SK-N-SH treated with all-trans-retinoic acid at 6 μM for 48 hours (cell line): ENCODE measurements at regions not wholly inside any gene's neighbourhood (a gene's known extent, or its start where the extent isn't known, plus 50 kb on each side); places are given as distances from the start of the nearest gene placed in this dataset.

Source experiments
- ATAC-seq: fragments of 200-7000 bp; cut with Tn5 transposase; 3 replicates; pipeline ENCODE4 v1.9.1; 2020; ENCODE audit warnings: mild to moderate bottlenecking, moderate library complexity
- ARNTL ChIP-seq: fragments of 450-650 bp; formaldehyde crosslinking; IDR thresholded peaks from 2 replicates; pipeline ENCODE4 v1.5.0; 2020; ENCODE audit warnings: low read depth, mild to moderate bottlenecking, moderate library complexity, borderline replicate concordance
- BACH2 ChIP-seq: fragments of 250-450 bp; sonication (Bioruptor Pico); IDR thresholded peaks from 2 replicates; pipeline ENCODE4 v1.9.0; 2021; ENCODE audit warnings: mild to moderate bottlenecking, borderline replicate concordance
- CSDC2 ChIP-seq: fragments of 250-450 bp; sonication (Bioruptor Pico); IDR thresholded peaks from 2 replicates; pipeline ENCODE4 v1.5.0; 2020; ENCODE audit warnings: mild to moderate bottlenecking, moderate library complexity
- ESRRG ChIP-seq: fragments of 250-450 bp; sonication (Bioruptor Pico); IDR thresholded peaks from 2 replicates; pipeline ENCODE4 v1.6.1; 2021; ENCODE audit warnings: mild to moderate bottlenecking
- GLIS3 ChIP-seq: fragments of 250-450 bp; sonication (Bioruptor Pico); IDR thresholded peaks from 2 replicates; pipeline ENCODE4 v1.5.0; 2020; ENCODE audit warnings: mild to moderate bottlenecking, moderate library complexity
- ISL1 ChIP-seq: fragments of 250-450 bp; sonication (Bioruptor Pico); IDR thresholded peaks from 2 replicates; pipeline ENCODE4 v2.1.2; 2022; ENCODE audit warnings: mild to moderate bottlenecking, moderate library complexity
- OSR1 ChIP-seq: fragments of 250-450 bp; sonication (Bioruptor Pico); IDR thresholded peaks from 2 replicates; pipeline ENCODE4 v1.8.0; 2022; ENCODE audit warnings: moderate library complexity, mild to moderate bottlenecking, inconsistent platforms
- RARB ChIP-seq: fragments of 250-450 bp; sonication (Bioruptor Pico); IDR thresholded peaks from 2 replicates; pipeline ENCODE4 v1.8.0; 2021; ENCODE audit warnings: mild to moderate bottlenecking, moderate library complexity
- SNAI2 ChIP-seq: fragments of 250-450 bp; sonication (Bioruptor Pico); IDR thresholded peaks from 2 replicates; pipeline ENCODE4 v1.5.0; 2020; ENCODE audit warnings: mild to moderate bottlenecking, moderate library complexity
- TOX ChIP-seq: fragments of 250-450 bp; sonication (Bioruptor Pico); IDR thresholded peaks from 2 replicates; pipeline ENCODE4 v1.8.0; 2021; ENCODE audit warnings: mild to moderate bottlenecking, moderate library complexity, borderline replicate concordance
- ZC3H10 ChIP-seq: fragments of 250-450 bp; sonication (Bioruptor Pico); IDR thresholded peaks from 2 replicates; pipeline ENCODE4 v1.5.1; 2021; ENCODE audit warnings: mild to moderate bottlenecking, moderate library complexity
- ZFP30 ChIP-seq: fragments of 450-650 bp; formaldehyde crosslinking; IDR thresholded peaks from 2 replicates; pipeline ENCODE4 v1.5.0; 2022; ENCODE audit warnings: mild to moderate bottlenecking, moderate library complexity
- ZNF565 ChIP-seq: fragments of 450-650 bp; formaldehyde crosslinking; conservative IDR thresholded peaks from 2 replicates; pipeline ENCODE4 v1.5.0; 2020; ENCODE audit warnings: low read depth, mild to moderate bottlenecking, moderate library complexity
- ZNF70 ChIP-seq: fragments of 450-650 bp; formaldehyde crosslinking; IDR thresholded peaks from 2 replicates; pipeline ENCODE4 v1.5.0; 2020; ENCODE audit warnings: mild to moderate bottlenecking, moderate library complexity
- ZNF8 ChIP-seq: fragments of 450-650 bp; formaldehyde crosslinking; IDR thresholded peaks from 2 replicates; pipeline ENCODE4 v1.5.0; 2020; ENCODE audit warnings: mild to moderate bottlenecking, moderate library complexity
- TF ChIP-seq, protein P1 (sequence below): fragments of 250-450 bp; sonication (Bioruptor Pico); IDR thresholded peaks from 2 replicates; pipeline ENCODE4 v1.5.1; 2020; ENCODE audit warnings: low read depth, mild to moderate bottlenecking, moderate library complexity
- TF ChIP-seq, protein P2 (sequence below): fragments of 250-450 bp; sonication (Bioruptor Pico); IDR thresholded peaks from 2 replicates; pipeline ENCODE4 v1.8.0; 2021; ENCODE audit warnings: low read depth, mild to moderate bottlenecking, moderate library complexity, borderline replicate concordance
- TF ChIP-seq, protein P3 (sequence below): fragments of 250-450 bp; sonication (Bioruptor Pico); IDR thresholded peaks from 2 replicates; pipeline ENCODE4 v1.8.0; 2020; ENCODE audit warnings: mild to moderate bottlenecking, moderate library complexity, borderline replicate concordance
- TF ChIP-seq, protein P4 (sequence below): fragments of 250-450 bp; sonication (Bioruptor Pico); IDR thresholded peaks from 2 replicates; pipeline ENCODE4 v1.5.0; 2020; ENCODE audit warnings: mild to moderate bottlenecking, moderate library complexity
- TF ChIP-seq, protein P5 (sequence below): fragments of 250-450 bp; sonication (Bioruptor Pico); IDR thresholded peaks from 2 replicates; pipeline ENCODE4 v1.5.1; 2021; ENCODE audit warnings: mild to moderate bottlenecking, moderate library complexity

DNA sequence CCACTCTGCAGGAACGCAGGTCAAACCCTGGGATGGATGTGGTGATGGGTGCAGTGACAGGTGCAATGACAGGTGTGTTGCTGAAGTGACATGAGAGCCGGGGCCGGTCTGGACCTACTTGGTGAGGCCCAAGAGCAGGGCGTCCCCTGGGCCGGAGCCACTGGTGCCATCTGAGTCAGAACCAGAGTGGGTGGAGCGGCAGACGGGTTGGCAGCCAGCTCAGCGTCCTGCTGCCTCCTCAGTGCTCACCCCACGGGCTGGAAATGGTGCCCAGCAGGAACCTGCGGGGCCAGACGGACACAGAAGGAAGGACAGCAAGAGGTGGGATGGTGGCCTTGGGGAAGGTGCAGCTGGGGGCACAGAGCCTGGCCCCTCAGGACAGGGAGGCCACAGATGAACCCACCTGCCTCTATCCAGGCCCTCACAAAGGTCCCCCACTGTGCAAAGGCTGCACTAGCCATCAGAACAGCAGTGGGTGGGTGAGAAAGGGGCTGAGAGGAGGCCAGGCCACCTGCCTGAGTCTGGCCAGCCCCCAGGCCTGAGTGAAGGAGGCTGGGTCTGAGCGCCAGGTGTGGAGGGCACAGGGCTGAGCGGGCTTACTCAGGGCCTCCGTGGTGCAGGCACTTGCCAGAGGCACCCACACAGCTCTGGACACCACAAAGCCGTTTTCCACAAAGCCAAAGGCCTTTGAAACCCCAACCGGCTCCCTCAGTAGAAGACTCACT is 129.0 kb upstream of the PPP2R2D start:
- no peak for ATAC-seq
- TF ChIP-seq RARB (CRISPR knock-in tag) (no peak), ZNF8 (no peak), ZFP30 (CRISPR knock-in tag) (no peak), TOX (CRISPR knock-in tag) (no peak), SNAI2 (no peak), ZNF70 (CRISPR knock-in tag) (no peak), ARNTL (CRISPR knock-in tag) (no peak), CSDC2 (no peak), BACH2 (CRISPR knock-in tag) (no peak), ESRRG (no peak), ISL1 (CRISPR knock-in tag) (no peak), OSR1 (CRISPR knock-in tag) (no peak), GLIS3 (no peak)
- TF ChIP-seq, protein P1, sequence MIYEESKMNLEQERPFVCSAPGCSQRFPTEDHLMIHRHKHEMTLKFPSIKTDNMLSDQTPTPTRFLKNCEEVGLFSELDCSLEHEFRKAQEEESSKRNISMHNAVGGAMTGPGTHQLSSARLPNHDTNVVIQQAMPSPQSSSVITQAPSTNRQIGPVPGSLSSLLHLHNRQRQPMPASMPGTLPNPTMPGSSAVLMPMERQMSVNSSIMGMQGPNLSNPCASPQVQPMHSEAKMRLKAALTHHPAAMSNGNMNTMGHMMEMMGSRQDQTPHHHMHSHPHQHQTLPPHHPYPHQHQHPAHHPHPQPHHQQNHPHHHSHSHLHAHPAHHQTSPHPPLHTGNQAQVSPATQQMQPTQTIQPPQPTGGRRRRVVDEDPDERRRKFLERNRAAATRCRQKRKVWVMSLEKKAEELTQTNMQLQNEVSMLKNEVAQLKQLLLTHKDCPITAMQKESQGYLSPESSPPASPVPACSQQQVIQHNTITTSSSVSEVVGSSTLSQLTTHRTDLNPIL (CRISPR knock-in tag) = no peak
- TF ChIP-seq, protein P2, sequence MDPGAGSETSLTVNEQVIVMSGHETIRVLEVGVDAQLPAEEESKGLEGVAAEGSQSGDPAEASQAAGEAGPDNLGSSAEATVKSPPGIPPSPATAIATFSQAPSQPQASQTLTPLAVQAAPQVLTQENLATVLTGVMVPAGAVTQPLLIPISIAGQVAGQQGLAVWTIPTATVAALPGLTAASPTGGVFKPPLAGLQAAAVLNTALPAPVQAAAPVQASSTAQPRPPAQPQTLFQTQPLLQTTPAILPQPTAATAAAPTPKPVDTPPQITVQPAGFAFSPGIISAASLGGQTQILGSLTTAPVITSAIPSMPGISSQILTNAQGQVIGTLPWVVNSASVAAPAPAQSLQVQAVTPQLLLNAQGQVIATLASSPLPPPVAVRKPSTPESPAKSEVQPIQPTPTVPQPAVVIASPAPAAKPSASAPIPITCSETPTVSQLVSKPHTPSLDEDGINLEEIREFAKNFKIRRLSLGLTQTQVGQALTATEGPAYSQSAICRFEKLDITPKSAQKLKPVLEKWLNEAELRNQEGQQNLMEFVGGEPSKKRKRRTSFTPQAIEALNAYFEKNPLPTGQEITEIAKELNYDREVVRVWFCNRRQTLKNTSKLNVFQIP (CRISPR knock-in tag) = no peak
- TF ChIP-seq, protein P3, sequence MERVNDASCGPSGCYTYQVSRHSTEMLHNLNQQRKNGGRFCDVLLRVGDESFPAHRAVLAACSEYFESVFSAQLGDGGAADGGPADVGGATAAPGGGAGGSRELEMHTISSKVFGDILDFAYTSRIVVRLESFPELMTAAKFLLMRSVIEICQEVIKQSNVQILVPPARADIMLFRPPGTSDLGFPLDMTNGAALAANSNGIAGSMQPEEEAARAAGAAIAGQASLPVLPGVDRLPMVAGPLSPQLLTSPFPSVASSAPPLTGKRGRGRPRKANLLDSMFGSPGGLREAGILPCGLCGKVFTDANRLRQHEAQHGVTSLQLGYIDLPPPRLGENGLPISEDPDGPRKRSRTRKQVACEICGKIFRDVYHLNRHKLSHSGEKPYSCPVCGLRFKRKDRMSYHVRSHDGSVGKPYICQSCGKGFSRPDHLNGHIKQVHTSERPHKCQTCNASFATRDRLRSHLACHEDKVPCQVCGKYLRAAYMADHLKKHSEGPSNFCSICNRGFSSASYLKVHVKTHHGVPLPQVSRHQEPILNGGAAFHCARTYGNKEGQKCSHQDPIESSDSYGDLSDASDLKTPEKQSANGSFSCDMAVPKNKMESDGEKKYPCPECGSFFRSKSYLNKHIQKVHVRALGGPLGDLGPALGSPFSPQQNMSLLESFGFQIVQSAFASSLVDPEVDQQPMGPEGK (CRISPR knock-in tag) = no peak
- TF ChIP-seq, protein P4, sequence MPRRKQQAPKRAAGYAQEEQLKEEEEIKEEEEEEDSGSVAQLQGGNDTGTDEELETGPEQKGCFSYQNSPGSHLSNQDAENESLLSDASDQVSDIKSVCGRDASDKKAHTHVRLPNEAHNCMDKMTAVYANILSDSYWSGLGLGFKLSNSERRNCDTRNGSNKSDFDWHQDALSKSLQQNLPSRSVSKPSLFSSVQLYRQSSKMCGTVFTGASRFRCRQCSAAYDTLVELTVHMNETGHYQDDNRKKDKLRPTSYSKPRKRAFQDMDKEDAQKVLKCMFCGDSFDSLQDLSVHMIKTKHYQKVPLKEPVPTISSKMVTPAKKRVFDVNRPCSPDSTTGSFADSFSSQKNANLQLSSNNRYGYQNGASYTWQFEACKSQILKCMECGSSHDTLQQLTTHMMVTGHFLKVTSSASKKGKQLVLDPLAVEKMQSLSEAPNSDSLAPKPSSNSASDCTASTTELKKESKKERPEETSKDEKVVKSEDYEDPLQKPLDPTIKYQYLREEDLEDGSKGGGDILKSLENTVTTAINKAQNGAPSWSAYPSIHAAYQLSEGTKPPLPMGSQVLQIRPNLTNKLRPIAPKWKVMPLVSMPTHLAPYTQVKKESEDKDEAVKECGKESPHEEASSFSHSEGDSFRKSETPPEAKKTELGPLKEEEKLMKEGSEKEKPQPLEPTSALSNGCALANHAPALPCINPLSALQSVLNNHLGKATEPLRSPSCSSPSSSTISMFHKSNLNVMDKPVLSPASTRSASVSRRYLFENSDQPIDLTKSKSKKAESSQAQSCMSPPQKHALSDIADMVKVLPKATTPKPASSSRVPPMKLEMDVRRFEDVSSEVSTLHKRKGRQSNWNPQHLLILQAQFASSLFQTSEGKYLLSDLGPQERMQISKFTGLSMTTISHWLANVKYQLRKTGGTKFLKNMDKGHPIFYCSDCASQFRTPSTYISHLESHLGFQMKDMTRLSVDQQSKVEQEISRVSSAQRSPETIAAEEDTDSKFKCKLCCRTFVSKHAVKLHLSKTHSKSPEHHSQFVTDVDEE = no peak
- TF ChIP-seq, protein P5, sequence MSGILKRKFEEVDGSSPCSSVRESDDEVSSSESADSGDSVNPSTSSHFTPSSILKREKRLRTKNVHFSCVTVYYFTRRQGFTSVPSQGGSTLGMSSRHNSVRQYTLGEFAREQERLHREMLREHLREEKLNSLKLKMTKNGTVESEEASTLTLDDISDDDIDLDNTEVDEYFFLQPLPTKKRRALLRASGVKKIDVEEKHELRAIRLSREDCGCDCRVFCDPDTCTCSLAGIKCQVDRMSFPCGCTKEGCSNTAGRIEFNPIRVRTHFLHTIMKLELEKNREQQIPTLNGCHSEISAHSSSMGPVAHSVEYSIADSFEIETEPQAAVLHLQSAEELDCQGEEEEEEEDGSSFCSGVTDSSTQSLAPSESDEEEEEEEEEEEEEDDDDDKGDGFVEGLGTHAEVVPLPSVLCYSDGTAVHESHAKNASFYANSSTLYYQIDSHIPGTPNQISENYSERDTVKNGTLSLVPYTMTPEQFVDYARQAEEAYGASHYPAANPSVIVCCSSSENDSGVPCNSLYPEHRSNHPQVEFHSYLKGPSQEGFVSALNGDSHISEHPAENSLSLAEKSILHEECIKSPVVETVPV (CRISPR knock-in tag) = no peak

DNA sequence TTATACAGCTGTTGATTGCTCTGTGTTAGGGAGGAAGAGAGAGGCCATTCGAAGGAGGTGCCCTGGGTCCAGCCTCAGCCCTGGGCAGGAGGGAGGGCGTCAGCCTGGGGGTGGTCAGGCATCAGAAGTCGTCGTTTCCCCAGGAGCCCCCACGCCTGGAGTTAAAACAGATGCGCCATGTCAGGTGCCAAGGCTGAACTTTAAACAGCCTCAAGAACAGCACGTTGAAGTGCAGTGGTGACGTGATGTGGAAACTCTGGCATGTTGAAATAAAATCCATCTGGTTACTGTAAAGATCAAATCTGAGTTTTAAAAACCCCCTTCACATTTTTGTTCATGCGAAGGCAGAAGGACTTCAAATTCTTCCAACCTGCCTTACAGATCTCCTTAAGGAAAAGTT is 128.4 kb upstream of the PPP2R2D start:
- ATAC-seq = no peak
- TF ChIP-seq, protein P5 (CRISPR knock-in tag) = no peak
- TF ChIP-seq ZFP30 (CRISPR knock-in tag) = no peak
- no peak for TF ChIP-seq ESRRG
- TF ChIP-seq CSDC2 = no peak
- no peak for TF ChIP-seq ZNF70 (CRISPR knock-in tag)
- TF ChIP-seq ZC3H10 (CRISPR knock-in tag) = no peak
- TF ChIP-seq, protein P1 (CRISPR knock-in tag) = no peak
- TF ChIP-seq, protein P3 (CRISPR knock-in tag) = no peak
- no peak for TF ChIP-seq ARNTL (CRISPR knock-in tag)
- no peak for TF ChIP-seq ISL1 (CRISPR knock-in tag)
- no peak for TF ChIP-seq ZNF565 (CRISPR knock-in tag)
- TF ChIP-seq, protein P4 = no peak
- TF ChIP-seq SNAI2 = no peak
- TF ChIP-seq ZNF8 = no peak
- no peak for TF ChIP-seq RARB (CRISPR knock-in tag)
- no peak for TF ChIP-seq TOX (CRISPR knock-in tag)
